ENCODE measurements at regions not wholly inside any gene's neighbourhood (a gene's known extent, or its start where the extent isn't known, plus 50 kb on each side); places are given as distances from the start of the nearest gene placed in this dataset.

- TF ChIP-seq CTCF (IDR thresholded peaks at IDR 0.05) = no peak
- no peak for TF ChIP-seq EZH2 (IDR thresholded peaks at IDR 0.05; ENCODE audit: borderline replicate concordance, insufficient read depth, low read depth, low read length, poor library complexity, severe bottlenecking)
Measured at GRCh38 chr6:12566618-12567123, 149.9 kb upstream of the PHACTR1 start.
